Adrenal gland (tissue), 9 donors: ENCODE measurements at regions not wholly inside any gene's neighbourhood (a gene's known extent, or its start where the extent isn't known, plus 50 kb on each side); places are given as distances from the start of the nearest gene placed in this dataset.

Experiments used
- DNase-seq, 7 donors: peaks; one replicate each; pipeline ENCODE4 v3.0.0-alpha.2; 2019 to 2020
- H3K27ac ChIP-seq, 5 donors: fragments of 200-600 bp; sonication (generic) in 4 of 5; 1 replicate in 3 of 5; 2 replicates in 2 of 5; pipeline versions ENCODE4 v1.5.1 to v1.8.0; 2016 to 2020; ENCODE audit warnings: mild to moderate bottlenecking in 1 of 5
- H3K27me3 ChIP-seq: fragments of 200-600 bp; 2 replicates; pipeline ENCODE4 v1.8.0; 2021
- H3K36me3 ChIP-seq, 2 donors: fragments of 200-600 bp; replicated peaks in 1 of 2; 1 replicate in 1 of 2; 2 replicates in 1 of 2; pipeline versions ENCODE4 v1.5.1 to v1.8.0; 2018 to 2022
- H3K4me1 ChIP-seq, 2 donors: fragments of 200-600 bp; replicated peaks in 1 of 2; 1 replicate in 1 of 2; 2 replicates in 1 of 2; pipeline versions ENCODE4 v1.5.1 to v1.8.0; 2018 to 2021
- H3K4me3 ChIP-seq, 4 donors: fragments of 200-600 bp; sonication (generic) in 3 of 4; one replicate each; pipeline ENCODE4 v1.5.1; 2016 to 2018
- H3K9me3 ChIP-seq, 3 donors: fragments of 200-600 bp; sonication (generic) in 1 of 3; replicated peaks in 1 of 3; 1 replicate in 2 of 3; 2 replicates in 1 of 3; pipeline versions ENCODE4 v1.5.1 to v1.8.0; 2016 to 2021
- POLR2A ChIP-seq, 2 donors: fragments of 450-650 bp; IDR thresholded peaks; one replicate each; pipeline ENCODE4 v1.6.1; 2017; ENCODE audit warnings: antibody characterized with exemption in 2 of 2, mild to moderate bottlenecking in 2 of 2, moderate library complexity in 1 of 2
- WGBS, 4 donors: extraction: QIAGEN DNeasy Blood & Tissue Kit in 2 of 4; methylation state at CpG; one replicate each; pipeline versions ENCODE4 v1.1.5 to v1.1.7; 2013 to 2017; 5-methylcytosine and 5-hydroxymethylcytosine counted together
- intact Hi-C, 2 donors: fragments of 100-400 bp; cut with DNase I; formaldehyde crosslinking; loops; one replicate each; pipeline versions ENCODE4 v1.14.1 to v1.15.0; 2022 to 2023
- TF ChIP-seq, protein P1 (sequence below), 6 experiments: fragments of 450-650 bp in 4 of 6; fragments of 200-600 bp in 2 of 6; sonication (generic) in 1 of 6; IDR thresholded peaks; 1 replicate in 5 of 6; 2 replicates in 1 of 6; pipeline versions ENCODE4 v1.5.1 to v1.8.0; 2016 to 2021; ENCODE audit warnings: antibody characterized with exemption in 6 of 6, mild to moderate bottlenecking in 2 of 6, moderate library complexity in 1 of 6
- donor health status: healthy with polysubstance abuse.
- donor health status: Bipolar disorder and iron deficiency.
- donor health status: DM: yes; HTN: yes; CAD: no.
- donor health status: DM: no; HTN: no; CAD: no.
- donor health status: DM: no; HTN: no; CAD: no.

DNA sequence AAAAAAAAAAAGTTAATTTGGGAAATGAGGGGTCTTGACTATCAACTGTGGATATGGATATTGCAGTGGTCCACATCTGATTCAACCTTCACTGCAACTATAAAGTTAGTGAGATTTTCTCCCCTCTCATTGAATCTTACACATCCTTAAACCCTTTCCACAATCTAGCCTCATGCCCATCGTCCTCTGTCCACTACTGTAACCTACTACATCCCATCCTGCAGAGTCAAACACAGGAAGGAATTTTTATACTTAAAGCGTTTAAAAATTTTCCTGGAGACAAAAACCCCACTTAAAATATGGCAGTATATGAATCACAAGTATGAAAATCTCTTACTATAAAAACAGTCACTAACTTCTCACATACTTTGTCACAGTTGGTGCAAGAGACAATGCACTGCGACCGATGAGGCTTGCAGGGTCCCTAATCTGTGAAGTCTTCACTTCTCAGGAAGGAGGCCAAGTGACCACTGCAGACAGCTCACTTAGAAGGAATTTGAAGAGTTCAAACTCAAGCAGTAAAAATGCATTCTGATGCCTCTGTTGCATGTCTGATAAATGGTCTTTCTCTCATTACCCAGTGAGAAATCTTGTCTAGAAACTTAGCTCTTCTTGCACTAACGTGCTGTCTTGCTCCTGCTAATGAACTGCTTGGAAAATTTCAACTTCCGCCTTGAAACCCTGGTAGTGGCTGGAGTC is 50.3 kb upstream of the ST8SIA6 start:
- WGBS, 4 donors: 65 to 74% (median 73%) methylated on average over 6 of the region's 6 CpGs
- Histone ChIP-seq H3K4me1 (no peaks in the 10 kb centered on the region), H3K36me3 (no peaks in the 10 kb centered on the region), H3K9me3 (no peaks in the 10 kb centered on the region), H3K27ac (no peak overlapping the region), H3K4me3 (no peak overlapping the region), H3K27me3 (no peaks in the 10 kb centered on the region)
- intact Hi-C loops: no loop called here
- no peak for TF ChIP-seq POLR2A (IDR thresholded peaks at IDR 0.05)
- TF ChIP-seq, protein P1, sequence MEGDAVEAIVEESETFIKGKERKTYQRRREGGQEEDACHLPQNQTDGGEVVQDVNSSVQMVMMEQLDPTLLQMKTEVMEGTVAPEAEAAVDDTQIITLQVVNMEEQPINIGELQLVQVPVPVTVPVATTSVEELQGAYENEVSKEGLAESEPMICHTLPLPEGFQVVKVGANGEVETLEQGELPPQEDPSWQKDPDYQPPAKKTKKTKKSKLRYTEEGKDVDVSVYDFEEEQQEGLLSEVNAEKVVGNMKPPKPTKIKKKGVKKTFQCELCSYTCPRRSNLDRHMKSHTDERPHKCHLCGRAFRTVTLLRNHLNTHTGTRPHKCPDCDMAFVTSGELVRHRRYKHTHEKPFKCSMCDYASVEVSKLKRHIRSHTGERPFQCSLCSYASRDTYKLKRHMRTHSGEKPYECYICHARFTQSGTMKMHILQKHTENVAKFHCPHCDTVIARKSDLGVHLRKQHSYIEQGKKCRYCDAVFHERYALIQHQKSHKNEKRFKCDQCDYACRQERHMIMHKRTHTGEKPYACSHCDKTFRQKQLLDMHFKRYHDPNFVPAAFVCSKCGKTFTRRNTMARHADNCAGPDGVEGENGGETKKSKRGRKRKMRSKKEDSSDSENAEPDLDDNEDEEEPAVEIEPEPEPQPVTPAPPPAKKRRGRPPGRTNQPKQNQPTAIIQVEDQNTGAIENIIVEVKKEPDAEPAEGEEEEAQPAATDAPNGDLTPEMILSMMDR (IDR thresholded peaks at IDR 0.05): no peak
- DNase-seq: no peak
